TTC549 (cell line): ENCODE measurements at regions not wholly inside any gene's neighbourhood (a gene's known extent, or its start where the extent isn't known, plus 50 kb on each side); places are given as distances from the start of the nearest gene placed in this dataset.
"Not testable (repeated sequence)": the region's sequence is repeated elsewhere in the genome, so short reads cannot be mapped to it uniquely, and the experiment has no call there.

Experiments used
- FAIRE-seq: peaks from 2 replicates; lab custom pipeline; 2012; peaks lifted over from hg19 to GRCh38; lab: Jason Lieb, UNC

DNA sequence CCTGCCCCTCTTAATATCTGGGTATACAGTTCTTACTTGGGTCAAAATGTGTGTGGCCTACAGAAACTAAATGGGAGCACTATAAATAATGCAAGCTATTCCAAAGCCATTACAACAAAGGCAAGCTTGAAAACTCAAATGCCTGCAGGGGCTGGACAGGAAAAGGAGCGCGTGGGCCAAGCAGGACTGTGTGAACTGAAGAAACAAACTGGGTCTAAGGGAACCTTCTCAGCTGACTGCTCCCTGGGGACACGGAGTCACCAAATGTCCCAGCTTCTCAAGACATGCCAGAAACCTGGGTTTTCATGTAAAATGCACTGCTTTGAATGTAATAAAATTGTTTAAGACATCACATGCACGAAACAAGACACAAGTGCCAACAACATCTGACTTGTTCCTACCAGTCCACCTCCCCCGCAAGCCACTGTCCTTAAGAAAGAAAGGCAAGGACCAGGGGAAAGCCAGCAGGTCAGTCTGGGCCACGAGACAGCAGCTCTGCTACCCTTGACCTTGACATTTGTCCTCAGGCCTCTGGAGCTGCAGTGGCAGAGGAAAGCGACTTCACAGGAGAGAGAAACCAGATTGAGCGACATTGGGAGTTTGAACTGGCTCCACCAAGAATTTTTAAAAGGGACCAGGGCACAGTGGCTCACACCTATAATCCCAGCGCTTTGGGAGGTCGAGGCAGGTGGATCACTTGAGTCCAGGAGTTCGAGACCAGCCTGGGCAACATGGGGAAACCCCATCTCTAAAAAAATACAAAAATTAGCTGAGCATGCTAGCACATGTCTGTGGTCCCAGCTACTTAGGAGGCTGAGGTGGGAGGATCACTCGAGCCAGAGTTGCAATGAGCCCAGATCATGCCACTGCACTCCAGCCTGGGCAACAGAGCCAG, 89.7 kb upstream of the SH3BP4 start:
- no peak for FAIRE-seq

DNA sequence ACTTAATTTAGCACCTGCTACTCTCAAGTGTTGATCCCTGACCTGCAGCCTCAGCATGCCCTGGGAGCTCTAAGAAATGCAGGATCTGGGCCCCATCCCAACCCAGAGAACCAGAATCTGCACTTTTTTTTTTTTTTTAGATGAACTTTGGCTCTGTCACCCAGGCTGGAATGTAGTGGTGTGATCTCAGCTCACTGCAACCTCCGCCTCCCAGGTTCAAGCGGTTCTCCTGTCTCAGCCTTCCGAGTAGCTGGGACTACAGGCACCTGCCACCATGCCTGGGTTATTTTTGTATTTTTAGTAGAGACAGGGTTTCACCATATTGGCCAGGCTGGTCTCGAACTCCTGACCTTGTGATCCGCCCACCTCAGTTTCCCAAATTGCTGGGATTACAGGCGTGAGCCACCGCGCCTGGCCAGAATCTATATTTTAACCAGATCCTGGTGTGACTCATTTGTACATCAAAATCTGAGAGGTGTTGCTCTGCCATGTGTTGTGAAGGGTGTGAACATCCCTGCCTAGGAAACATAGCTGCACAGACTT, 92.4 kb upstream of the SH3BP4 start:
- FAIRE-seq, result not testable (repeated sequence)

DNA sequence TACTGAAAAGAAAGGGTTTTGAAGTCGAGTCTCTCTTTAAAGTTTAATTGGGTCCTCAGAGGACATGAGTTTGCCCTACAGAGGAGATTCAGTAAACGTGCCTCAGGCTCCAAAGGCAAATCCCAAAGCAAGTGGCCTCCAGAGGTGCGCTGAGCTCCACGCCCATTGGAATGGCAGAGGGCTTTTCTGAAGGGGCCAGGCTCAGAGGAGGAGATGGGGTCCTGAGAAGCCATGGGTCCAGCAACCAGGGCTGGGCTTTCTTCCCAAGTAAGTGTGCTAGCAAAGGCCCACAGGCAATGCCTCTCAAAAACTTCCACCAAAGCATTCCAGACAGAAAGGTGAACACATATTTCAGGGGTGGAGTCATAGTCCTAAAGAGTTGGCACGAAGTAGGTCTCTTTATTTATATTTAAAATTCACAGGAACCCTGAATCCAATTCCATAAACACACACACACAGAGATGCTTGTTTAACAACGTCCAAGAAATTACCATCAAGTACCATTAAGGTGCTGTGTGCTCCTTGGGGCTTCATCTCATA, 93.0 kb upstream of the SH3BP4 start:
- no peak for FAIRE-seq

DNA sequence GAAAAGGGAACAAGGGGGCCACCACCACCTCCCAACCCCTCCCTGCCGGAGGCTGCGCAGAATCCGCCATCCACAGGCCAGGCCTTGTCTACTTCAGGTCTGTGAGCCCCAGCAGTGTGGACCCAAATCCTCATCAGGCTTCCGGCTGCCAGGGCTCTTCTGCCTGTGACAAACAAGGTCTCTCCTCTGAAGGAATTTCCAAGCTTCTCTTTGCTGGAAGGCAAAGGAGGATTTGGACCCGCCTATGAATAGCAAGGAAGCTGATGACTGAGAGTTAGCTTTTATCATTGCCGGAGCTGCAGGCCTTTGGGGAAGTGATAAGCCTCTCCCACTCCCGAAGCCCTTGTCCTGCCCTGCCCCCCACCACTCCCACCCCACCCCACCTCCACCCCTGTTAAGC, 93.7 kb upstream of the SH3BP4 start:
- FAIRE-seq, result no peak

DNA sequence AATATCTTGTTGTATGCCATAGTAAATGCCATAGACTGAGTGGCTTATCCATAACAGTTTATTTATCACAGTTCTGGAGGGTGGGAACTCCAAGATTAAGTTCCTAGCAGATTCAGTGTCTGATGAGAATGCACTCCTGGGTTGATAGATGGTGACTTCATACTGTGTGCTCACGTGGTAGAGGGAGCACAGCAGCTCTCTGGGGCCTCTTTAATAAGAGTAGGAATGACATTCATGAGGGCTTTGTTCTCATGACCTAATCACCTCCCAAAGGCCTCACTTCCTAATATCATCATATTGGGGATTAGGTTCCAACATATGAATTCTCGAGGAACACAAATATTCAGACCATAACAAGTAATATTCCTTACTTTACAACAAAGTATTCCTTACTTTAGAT, 98.1 kb upstream of the SH3BP4 start:
- FAIRE-seq, result no peak

DNA sequence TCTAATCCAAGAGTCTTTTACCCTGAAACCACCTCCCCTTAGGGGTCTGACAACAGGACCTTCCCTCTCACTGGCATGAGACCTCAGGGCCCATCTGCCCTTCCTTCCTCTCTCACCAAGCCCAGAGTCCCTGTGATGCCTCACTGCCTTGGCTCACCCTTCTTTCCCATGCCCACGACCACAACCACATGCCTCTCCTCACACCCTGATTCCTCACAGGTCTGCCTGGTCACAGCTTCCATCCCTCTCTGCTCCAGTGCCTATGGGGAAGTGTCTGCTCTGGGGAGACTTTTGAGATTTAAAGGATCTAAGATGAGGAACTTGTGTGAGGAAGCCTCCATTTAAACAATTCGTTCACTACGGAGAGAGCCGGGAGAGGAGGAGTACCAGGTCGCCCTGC, 98.9 kb upstream of the SH3BP4 start:
- no peak for FAIRE-seq

DNA sequence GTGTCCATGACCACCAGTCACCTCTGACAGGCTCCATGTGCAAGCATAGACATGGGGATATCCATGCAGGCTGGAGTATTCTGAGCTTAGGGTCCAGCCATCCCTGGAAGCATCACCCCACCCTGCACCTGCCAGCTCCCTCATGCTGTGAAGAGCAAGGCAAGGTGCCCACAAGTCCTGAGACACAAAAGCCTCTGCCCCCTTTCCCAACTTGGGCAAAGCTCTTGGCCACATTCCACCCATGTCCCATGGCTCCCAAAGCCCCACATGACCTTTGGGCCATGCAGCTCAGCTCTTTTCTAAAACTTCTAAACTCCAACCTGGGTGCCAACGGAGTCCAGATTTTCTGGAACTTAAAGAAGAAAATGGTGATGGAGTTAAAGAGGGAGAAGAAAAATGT, 99.8 kb upstream of the SH3BP4 start:
- no peak for FAIRE-seq

DNA sequence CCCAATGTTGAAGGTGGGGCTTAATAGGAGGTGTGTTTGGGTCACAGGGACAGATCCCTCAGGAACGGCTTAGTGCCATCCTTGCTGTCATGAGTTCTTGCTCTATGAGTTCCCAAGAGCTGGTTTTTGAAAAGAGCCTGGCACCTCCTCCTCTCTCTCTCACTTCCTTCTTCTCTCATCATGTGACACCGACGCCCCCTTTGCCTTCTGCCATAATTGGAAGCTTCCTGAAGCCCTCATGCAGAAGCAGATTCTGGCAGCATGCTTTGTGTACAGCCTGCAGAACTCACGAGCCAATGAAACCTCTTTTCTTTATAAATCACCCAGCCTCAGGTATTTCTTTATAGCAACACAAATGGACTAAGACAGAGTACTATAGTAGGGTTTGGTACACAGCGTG, 100.4 kb upstream of the SH3BP4 start:
- no peak for FAIRE-seq

DNA sequence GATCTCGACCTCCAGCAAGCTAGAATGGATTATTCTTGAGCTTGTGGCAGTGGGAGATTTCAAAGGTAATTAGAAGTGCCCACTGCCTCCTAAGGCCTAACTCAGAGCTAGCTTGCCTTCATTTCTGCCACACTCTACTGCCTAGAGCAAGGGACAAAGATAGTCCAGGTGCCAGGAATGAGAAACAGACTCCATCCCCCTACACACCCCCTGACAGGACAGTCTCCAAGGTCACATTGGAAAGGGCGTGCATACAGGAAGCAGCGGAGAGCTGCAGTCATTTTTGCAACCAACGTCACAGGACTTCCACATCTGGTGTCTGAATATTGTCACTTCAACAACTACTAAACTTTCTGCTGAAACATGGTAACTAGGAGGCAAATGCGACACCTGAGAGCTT, 101.0 kb upstream of the SH3BP4 start:
- no peak for FAIRE-seq

DNA sequence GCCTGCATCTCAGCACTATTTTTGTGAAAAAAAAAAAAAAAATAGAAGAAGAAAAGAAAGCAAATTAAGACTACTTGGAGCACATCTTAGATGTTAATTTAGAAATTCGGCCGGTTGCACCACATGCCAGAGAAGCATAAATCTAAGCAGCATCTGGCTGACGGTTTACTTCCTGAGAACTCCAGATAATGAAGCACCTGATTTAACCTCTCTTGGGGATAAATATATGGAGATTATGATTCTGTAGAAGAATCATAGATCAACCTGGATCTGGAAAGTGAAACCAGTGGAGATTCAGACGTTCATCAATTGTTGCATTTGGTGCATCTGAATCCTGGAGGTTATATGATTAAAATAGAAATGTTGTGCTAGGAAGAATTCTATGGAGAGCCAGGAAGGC, 102.1 kb upstream of the SH3BP4 start:
- FAIRE-seq, result no peak

DNA sequence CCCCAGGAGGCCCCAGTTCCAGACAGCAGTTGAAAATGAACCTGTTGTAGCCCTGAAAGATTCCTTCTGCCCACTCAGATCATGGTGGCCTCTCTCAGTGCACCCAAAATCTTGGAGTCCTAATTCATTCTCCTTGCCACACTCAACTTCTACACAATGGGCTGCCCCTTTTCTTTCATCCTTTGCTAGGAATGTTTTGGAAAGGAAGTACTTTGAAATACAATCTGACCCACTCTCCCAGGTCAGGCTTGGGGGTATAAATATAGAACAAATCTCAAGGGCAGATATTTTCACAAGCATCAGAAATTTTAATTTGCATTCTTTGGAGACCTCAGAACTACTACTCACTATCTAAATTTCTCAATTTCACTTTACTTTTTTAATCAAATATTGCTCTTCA, 103.2 kb upstream of the SH3BP4 start:
- FAIRE-seq, result no peak

DNA sequence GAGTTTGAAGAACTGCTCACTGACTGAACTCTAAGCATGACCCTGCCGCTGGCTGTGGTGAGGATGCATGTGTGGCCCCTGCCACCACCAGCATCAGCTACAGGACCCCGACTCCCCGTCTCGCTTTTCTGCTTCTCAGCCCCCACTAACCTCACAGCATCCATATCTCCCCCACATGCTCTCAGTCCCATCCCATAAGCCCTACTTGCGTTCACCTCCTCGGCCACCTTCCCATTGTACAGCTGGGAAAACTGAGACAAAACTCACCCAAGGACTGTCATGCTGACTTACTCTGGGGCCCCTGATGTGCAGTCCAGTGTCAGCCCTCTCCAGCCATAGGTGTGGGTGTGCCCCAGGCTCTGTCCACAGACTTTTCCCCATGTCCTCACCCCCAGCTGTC, 104.2 kb upstream of the SH3BP4 start:
- FAIRE-seq, result no peak

DNA sequence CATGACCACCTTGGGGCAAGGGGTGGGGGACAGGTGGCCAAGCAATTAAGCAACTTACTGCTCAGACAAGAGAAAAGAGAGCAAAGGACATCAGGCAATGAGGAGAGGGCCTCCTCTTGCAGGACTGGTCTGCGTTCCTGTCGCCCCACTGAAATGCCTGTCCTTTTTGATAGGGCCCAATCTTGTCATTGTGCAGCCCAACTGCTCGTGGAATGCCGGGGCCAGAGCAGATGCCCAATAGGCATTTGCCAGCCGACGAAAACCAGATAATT, 104.5 kb upstream of the SH3BP4 start:
- no peak for FAIRE-seq

DNA sequence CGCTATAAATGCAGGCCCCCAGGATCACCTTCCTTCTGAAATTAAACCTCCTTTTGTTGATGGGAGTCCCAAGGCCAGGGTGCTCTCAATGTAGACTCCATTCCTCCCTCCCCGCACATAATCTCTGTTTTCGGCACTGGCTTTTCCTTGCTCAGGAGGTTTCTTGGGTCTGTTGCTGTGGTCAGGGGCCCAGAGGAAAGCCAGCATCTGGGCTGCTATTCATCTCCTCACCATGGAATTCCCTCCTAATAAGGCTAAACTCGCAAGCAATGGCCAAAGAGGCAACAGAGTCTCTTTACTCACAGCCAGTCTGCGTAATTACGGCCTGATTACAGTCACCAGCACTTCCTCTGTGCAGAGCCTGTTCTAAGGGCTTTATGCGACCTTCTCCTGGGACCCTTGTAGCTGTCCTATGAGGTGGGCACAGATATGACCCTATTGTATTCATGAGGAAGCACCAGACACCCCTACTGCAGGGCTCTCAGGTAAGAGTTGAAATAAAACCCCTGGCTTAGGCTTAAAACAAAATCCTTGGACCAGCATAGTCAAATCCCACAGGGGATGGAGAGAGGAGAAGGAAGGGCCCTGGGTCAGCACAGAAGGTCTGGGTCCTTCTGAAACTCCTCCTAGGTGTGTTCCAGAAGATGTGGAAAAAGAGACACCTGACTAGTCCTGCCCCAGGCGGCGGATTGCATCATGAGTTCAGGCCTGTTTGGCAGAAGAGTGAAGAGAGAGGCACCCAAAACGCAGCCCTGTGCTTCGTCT, 105.0 kb upstream of the SH3BP4 start:
- FAIRE-seq, result no peak

DNA sequence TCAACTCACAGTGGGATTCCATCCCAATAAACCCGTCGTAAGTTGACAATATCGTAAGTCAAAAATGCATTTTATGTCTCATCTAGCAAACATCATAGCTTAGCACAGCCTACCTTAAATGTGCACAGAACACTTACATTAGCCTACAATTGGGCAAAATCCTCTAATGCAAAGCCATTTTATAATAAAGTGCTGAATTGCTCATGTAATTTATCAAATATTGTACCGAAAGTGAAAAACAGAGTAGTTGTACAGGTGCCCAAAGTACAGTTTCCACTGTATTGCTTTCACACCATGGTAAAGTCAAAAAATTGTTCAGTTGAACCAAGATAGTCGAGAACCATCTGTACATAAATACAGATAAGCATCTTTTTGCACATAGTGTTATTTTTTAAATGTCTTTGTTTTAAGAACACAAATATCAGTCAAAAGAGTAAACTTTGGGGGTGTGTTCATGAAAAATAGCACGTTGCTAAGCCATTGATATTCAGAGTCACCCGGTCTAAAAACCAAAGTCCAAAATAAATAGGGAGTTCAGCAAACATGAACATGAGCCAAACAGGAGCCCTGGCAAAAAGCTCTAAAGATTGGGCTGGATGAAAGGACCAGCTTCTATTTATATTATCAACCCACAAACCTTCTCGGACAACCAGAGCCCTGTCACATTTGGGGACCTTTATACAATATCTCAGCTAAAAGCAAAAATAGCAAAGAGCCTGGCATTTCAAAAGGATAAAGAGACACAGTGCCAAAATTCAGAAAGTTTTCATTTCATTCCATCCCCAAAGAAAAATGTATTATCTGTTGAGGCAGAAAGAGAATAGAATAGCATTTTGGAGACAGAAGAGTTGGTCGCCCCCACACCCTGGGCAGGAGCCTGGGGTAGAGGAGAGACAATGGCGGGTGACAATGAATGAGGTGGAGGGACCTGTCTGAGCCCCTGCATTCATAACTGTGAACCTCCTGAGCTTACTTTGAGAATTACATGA, 105.9 kb upstream of the SH3BP4 start:
- no peak for FAIRE-seq

DNA sequence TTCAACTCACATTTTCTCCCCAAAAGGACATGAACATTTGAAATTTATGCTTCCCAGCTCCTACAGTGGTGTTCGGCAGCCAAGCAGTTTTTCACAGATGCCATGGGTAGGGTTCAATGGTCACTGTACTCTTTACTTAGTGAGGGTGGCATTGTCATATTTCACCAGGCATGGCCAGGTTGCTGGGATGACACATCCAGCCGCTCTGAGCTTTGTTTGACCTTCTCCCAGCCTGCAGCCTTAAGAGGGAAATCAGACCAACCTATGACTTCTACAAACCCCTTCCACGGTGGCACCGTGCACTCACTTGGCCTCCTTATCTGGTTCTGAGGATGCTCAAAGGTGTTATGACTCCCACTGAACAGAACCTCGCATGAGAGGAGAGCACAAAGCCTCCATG, 108.4 kb upstream of the SH3BP4 start:
- no peak for FAIRE-seq

DNA sequence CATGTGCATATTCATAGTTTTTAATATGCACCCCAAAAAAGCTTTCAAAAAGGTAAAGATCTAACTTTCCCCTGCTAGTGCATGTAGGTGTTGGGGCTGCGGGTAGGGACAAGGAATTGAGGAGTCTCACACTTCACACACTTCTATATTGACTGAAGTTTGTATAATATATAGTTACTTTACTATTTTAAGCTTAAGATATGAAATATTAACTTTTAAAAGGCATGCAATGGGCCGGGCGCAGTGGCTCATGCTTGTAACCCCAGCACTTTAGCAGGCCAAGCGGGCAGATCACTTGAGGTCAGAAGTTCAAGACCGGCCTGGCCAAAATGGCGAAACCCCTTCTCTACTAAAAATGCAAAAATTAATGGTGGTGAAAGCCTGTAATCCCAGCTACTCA, 109.1 kb upstream of the SH3BP4 start:
- FAIRE-seq, result no peak

DNA sequence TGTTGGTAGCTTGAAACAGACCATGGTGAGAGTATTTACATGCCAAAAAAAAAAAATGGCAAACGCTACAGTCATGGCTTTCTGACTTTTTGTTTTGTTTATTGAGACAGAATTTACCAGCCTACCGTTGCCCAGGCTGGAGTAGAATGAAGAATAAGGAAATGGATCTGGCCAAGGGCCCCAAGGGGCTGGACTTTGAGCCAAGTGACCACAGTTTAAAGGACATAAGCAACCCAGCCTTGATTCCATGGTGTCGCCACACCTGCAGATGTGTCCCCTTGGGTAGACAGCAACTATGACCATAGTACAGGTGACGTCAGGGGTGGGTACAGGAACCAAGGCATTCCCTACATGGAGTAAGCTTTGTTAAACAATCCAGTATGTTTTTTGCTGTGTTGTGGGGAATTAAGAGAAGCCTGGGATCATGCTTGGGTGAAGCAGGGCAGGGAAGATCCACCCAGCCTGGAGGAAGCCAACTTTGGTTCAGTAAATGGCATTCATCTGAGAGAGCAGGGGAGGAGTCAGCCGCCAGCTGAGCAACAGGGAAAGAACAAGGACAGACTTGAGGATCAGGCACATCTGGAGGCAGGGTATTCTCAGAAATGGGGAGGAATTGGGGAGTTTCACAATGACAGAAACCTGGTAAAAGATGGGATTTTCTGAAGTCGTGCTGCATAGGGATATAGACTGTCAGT, 110.3 kb upstream of the SH3BP4 start:
- FAIRE-seq, result no peak

DNA sequence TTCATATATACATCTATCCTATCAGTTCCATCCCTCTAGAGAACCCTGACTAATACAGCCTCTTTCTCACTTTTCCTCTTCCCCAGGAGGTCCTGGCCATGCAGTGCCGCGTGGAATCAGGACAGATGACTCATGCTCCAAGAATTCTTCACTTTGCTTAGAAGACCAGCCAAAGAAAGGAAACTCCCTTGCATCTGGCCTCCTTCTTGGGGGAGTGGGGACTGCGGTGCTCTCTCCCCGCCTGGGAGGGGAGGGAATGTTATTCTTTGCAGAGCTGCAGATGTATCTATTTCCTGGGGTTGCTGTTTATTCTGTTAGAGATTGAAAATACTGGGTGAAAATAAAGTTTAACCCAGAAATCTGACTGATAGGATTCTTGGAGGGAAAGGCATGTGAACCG, 111.5 kb upstream of the SH3BP4 start:
- no peak for FAIRE-seq

DNA sequence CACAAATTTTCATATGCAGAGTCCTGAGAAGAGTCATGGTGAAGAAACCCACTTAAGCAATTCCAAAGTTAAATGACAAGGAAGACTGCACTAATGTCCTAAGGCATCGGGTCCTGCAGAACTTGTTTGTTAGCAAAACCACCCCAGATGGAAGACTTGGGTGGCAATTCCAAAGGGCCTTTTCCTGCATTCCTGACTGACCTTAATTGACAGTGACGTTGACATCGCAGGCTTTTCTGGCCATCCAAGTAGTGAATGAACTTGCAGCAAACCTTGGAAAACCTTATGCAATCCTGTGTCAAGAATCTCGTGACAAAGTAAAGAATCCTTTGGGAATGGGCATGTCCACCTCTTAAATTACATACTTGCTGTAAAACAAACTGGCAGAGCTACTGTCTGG, 112.5 kb upstream of the SH3BP4 start:
- FAIRE-seq, result no peak

DNA sequence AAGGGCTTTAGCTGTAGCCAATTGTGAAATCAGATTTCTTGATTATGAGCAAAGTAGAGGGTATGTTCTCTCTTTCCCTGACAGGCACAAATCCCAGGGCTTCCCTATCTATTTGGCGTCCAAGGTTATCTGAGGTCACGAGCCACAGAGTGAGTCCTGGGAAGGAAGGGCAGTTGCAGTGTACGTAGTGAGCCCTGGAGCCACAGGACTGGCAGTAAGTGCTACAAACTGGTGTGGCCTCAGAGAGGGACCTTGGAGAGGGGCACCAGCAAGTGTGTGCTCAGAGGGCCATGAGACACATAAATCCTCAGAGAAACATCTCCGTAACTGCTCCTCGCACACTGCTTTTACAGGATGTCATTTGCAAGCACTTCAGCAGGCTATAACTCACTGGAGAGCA, 115.5 kb upstream of the SH3BP4 start:
- no peak for FAIRE-seq

DNA sequence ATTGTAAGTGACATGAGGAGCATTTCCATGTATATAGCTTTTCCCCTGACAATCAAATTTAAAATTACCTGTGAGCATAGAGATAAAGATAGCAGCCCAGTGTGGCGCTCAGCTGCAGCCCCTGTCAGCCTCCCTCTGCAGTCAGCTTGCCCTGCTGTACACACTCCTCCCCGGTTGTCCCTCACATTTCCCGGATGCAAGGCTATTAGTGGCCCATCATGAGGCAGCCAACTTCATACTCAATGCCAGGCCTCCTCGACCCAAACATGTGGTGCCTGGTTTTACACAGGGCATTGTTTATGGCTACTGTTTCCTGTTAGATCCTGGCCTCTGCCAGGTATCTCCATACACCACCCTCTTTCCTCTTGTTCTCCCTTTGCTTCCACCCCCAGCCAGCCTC, 116.1 kb upstream of the SH3BP4 start:
- no peak for FAIRE-seq
